HFF-Myc (cell line): ENCODE measurements at regions not wholly inside any gene's neighbourhood (a gene's known extent, or its start where the extent isn't known, plus 50 kb on each side); places are given as distances from the start of the nearest gene placed in this dataset.

Experiments used
- DNase-seq: peaks from one replicate; pipeline ENCODE4 v3.0.0-alpha.2; 2011; ENCODE audit warnings: low read depth; ENCODE audit errors: extremely low read depth
- H3K4me3 ChIP-seq: replicated peaks from 2 replicates; pipeline ENCODE4 v1.5.1; 2011; ENCODE audit warnings: low read depth, mild to moderate bottlenecking, control low read depth, low read length
- TF ChIP-seq, protein P1 (sequence below): IDR thresholded peaks from 2 replicates; pipeline ENCODE4 v1.5.1; 2012; ENCODE audit warnings: mild to moderate bottlenecking, low read depth, low read length, control low read depth; ENCODE audit errors: missing control alignments

DNA sequence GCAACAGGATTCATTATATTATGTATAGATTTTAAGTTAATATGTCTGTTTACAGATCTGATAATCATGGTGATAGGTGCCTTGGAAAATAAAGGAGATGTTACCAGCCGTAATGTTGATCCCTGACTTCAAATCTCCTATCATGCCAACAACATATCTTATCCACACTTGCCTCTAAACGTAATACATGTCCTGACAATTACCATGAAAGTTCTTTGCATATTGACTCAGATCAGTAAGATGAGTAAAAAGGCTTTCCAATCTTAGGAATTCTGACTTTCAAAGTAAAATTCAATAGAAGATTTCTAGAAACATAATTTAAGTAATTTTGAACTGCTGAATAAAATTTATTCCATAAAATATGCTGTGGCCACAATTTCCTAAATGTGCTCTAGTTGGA, 513.3 kb downstream of the ANKRD50 start:
- DNase-seq = no peak
- H3K4me3 ChIP-seq = no peak overlapping the region
- TF ChIP-seq, protein P1, sequence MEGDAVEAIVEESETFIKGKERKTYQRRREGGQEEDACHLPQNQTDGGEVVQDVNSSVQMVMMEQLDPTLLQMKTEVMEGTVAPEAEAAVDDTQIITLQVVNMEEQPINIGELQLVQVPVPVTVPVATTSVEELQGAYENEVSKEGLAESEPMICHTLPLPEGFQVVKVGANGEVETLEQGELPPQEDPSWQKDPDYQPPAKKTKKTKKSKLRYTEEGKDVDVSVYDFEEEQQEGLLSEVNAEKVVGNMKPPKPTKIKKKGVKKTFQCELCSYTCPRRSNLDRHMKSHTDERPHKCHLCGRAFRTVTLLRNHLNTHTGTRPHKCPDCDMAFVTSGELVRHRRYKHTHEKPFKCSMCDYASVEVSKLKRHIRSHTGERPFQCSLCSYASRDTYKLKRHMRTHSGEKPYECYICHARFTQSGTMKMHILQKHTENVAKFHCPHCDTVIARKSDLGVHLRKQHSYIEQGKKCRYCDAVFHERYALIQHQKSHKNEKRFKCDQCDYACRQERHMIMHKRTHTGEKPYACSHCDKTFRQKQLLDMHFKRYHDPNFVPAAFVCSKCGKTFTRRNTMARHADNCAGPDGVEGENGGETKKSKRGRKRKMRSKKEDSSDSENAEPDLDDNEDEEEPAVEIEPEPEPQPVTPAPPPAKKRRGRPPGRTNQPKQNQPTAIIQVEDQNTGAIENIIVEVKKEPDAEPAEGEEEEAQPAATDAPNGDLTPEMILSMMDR = no peak

DNA sequence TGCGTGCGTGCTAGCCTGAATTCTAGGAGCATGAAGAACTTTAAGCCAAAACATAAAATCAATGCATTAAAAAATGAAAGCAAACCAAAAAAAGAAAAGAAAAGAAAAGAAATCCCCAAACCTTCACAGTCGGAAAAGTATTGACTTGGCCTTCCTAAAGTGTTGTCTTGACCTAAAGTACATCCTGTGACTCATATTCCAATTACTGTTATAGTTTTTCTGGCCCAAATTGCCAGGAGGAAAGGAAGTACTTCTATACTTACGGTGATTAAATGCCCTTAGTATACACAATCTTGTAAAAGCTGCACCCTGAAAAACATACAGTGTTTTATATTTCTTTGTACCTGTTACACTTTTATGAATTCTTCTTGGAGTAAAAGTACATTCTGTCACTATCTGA, 512.8 kb downstream of the ANKRD50 start:
- no peak for DNase-seq
- TF ChIP-seq, protein P1 = no peak
- H3K4me3 ChIP-seq = no peak overlapping the region

DNA sequence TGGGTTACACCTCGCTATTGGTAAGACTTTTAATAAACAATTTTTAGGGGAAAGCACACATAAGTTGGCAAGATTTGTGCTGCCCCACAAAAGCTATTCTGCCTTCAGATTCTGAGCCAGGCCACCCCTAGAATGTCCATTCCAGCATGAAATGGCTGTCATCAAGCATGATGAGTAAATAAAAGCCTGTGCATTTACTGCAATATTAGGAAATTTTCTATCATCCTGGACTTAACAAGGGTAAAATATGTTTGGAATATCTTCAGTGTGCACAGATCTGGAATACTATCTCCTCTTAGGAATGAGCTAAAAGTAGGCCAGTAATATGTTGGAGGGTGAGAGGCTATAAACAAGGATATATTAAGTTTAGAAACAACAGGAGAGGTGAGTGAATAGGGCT, 510.9 kb downstream of the ANKRD50 start:
- DNase-seq = no peak
- H3K4me3 ChIP-seq = no peak overlapping the region
- TF ChIP-seq, protein P1 = no peak

DNA sequence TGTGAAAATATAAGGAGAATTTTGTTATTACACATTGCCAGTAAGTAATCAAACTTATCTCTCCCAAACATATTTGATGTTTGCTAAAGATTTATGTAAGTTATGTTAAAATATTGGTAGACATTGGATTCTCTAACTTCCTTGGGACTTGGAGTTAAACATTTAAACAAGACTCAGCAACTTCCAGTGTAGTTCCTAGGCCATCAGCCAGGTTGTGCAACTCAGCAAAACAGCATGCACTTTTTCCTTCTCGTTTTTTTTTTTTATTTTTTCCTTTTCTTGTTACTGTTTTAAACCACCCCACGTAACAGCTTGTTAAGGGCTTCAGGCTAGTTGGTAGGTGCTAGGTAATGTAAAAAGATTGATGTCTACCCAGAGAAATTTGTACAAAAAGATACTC, 510.4 kb downstream of the ANKRD50 start:
- no peak overlapping the region for H3K4me3 ChIP-seq
- DNase-seq = no peak
- TF ChIP-seq, protein P1 = no peak

DNA sequence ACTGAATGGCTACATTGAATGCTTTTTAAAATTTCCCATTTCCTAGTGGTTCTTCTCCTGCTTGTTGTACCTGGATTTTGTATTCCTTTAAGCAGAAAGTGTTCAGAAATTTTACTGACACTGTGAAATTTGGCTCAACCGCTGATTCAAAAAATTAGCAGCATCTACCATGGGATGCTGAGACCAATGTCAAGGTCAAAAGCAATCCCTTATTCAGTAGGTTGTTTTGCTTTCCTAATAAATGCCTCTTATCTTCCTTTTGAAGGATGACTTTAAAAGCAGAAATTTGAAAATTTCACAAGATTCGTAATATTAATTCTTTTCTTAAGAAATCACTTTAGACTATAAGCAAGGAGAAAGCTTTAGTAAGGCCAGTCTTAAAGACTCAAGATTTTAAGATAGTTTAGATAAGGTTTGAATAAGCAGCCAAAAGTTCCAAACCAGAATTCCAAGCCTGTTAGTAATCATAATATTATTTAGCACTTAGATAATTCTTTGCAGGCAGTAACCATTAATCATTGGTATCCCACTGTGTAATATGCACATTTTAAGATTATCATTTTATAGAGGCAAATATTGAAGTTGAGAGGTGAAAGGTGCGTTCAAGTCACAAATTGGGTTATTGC, 508.8 kb downstream of the ANKRD50 start:
- H3K4me3 ChIP-seq = no peak overlapping the region
- TF ChIP-seq, protein P1 = no peak
- no peak for DNase-seq

DNA sequence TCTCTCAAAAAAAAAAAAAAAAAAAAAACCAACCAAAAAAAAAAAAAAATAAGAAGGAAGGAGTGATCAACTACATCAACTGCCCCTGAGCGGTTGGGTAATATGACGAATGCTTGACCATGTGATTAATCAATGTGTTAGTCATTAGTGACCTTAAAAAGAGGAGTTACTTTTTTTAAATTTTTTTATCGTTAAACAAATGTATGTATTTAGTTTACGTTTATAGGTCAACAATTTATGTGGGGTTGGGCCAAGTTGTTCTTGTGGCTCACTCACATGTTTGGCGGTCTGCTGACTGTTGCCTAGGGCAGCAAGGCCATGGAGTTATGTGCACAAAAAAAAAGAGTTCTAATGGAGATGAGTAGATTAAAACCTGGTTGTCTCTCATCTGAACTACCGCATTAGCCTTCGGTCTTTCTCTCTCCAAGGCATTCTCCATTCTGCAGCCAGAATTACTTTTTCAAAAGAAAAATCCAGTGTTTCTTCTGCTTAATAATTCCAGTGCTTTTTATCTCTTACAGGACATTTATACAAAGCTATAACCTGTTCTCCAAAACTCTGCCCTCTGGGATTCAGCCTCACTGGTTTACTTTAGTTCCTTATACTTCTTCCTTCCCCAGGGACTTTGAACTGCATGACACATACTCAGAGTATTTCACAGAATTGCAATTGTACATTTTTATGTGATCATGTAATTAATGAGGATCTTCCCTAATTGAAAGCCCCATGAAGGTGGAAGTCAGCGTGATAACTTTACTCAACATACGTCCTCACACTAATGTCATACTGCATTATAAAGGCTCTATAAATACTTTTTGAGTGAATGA, 505.5 kb downstream of the ANKRD50 start:
- no peak for DNase-seq
- TF ChIP-seq, protein P1 = no peak
- no peak overlapping the region for H3K4me3 ChIP-seq
